ENCODE measurements at regions not wholly inside any gene's neighbourhood (a gene's known extent, or its start where the extent isn't known, plus 50 kb on each side); places are given as distances from the start of the nearest gene placed in this dataset.

GRCh38 chr1:192010406-192010805 lies 147.9 kb upstream of the RGS18 start:
- TF ChIP-seq, protein P1, sequence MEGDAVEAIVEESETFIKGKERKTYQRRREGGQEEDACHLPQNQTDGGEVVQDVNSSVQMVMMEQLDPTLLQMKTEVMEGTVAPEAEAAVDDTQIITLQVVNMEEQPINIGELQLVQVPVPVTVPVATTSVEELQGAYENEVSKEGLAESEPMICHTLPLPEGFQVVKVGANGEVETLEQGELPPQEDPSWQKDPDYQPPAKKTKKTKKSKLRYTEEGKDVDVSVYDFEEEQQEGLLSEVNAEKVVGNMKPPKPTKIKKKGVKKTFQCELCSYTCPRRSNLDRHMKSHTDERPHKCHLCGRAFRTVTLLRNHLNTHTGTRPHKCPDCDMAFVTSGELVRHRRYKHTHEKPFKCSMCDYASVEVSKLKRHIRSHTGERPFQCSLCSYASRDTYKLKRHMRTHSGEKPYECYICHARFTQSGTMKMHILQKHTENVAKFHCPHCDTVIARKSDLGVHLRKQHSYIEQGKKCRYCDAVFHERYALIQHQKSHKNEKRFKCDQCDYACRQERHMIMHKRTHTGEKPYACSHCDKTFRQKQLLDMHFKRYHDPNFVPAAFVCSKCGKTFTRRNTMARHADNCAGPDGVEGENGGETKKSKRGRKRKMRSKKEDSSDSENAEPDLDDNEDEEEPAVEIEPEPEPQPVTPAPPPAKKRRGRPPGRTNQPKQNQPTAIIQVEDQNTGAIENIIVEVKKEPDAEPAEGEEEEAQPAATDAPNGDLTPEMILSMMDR (IDR thresholded peaks at IDR 0.05; ENCODE audit: low read depth, low read length, poor library complexity, severe bottlenecking): no peak
- Histone ChIP-seq H3K9me3 (ENCODE audit: control insufficient read depth, insufficient read depth, low read length) (no peaks in the 10 kb centered on the region), H3K27me3 (ENCODE audit: control insufficient read depth, low read length) (no peaks in the 10 kb centered on the region), H3K36me3 (ENCODE audit: control insufficient read depth, low read length) (no peaks in the 10 kb centered on the region), H3K27ac (ENCODE audit: low read depth, low read length) (no peak overlapping the region), H3K4me3 (ENCODE audit: low read length) (no peak overlapping the region), H3F3A (ENCODE audit: control insufficient read depth, insufficient read depth) (no peaks in the 10 kb centered on the region), H3K4me1 (ENCODE audit: control insufficient read depth, low read length) (no peaks in the 10 kb centered on the region), H3K79me2 (ENCODE audit: control insufficient read depth, low read length) (no peaks in the 10 kb centered on the region), H4K20me1 (ENCODE audit: control insufficient read depth, insufficient read depth, low read depth, low read length) (no peaks in the 10 kb centered on the region), H3K9me2 (replicated peaks; ENCODE audit: control insufficient read depth, low read length) (no peaks in the 10 kb centered on the region), H3K4me2 (ENCODE audit: low read length) (no peak overlapping the region)

GRCh38 chr1:192011525-192011924 lies 146.7 kb upstream of the RGS18 start:
- no peaks in the 10 kb centered on the region for H3K4me1 ChIP-seq (ENCODE audit: control insufficient read depth, low read length)
- H3K27me3 ChIP-seq (ENCODE audit: control insufficient read depth, low read length): no peaks in the 10 kb centered on the region
- no peak for TF ChIP-seq EZH2phosphoT487 (IDR thresholded peaks at IDR 0.05; ENCODE audit: borderline replicate concordance, low read length)
- H3K36me3 ChIP-seq (ENCODE audit: control insufficient read depth, low read length): no peaks in the 10 kb centered on the region
- H3K9me3 ChIP-seq (ENCODE audit: control insufficient read depth, insufficient read depth, low read length): no peaks in the 10 kb centered on the region
- H3K4me2 ChIP-seq (ENCODE audit: low read length): no peak overlapping the region
- no peak overlapping the region for H3K27ac ChIP-seq (ENCODE audit: low read depth, low read length)
- H4K20me1 ChIP-seq (ENCODE audit: control insufficient read depth, insufficient read depth, low read depth, low read length): no peaks in the 10 kb centered on the region
- no peak overlapping the region for H3K4me3 ChIP-seq (ENCODE audit: low read length)
- no peaks in the 10 kb centered on the region for H3F3A ChIP-seq (ENCODE audit: control insufficient read depth, insufficient read depth)
- no peaks in the 10 kb centered on the region for H3K79me2 ChIP-seq (ENCODE audit: control insufficient read depth, low read length)
- no peaks in the 10 kb centered on the region for H3K9me2 ChIP-seq (replicated peaks; ENCODE audit: control insufficient read depth, low read length)

DNA sequence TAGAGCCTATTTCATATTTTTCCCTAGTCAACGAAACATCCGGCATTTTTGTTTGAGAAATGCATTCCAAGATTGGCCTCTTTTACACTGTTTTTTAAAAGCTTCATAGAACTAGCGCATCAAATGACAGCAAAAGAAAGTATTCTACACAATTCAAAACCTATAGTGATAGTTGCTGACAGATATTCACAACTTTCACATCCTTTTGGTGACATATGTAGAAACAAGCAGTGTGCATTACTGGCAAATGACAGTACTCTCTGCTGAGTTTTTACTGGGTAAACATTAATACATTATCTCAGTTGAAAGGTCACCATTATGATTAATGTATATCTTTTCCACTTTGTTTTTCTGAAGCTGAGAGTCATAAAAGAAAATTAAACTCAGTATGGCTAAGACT lies 135.4 kb upstream of the RGS18 start:
- Histone ChIP-seq H3K79me2 (ENCODE audit: control insufficient read depth, low read length) (no peaks in the 10 kb centered on the region), H3K9me3 (ENCODE audit: control insufficient read depth, insufficient read depth, low read length) (no peaks in the 10 kb centered on the region), H4K20me1 (ENCODE audit: control insufficient read depth, insufficient read depth, low read depth, low read length) (no peaks in the 10 kb centered on the region), H3F3A (ENCODE audit: control insufficient read depth, insufficient read depth) (no peaks in the 10 kb centered on the region), H3K36me3 (ENCODE audit: control insufficient read depth, low read length) (no peaks in the 10 kb centered on the region), H3K9me2 (replicated peaks; ENCODE audit: control insufficient read depth, low read length) (no peaks in the 10 kb centered on the region), H3K4me3 (ENCODE audit: low read length) (no peak overlapping the region), H3K4me2 (ENCODE audit: low read length) (no peak overlapping the region), H3K27ac (ENCODE audit: low read depth, low read length) (no peak overlapping the region), H3K27me3 (ENCODE audit: control insufficient read depth, low read length) (no peaks in the 10 kb centered on the region), H3K4me1 (ENCODE audit: control insufficient read depth, low read length) (no peaks in the 10 kb centered on the region)
- TF ChIP-seq EZH2phosphoT487 (IDR thresholded peaks at IDR 0.05; ENCODE audit: borderline replicate concordance, low read length): no peak
- TF ChIP-seq, protein P1 (IDR thresholded peaks at IDR 0.05; ENCODE audit: low read depth, low read length, poor library complexity, severe bottlenecking): no peak

DNA sequence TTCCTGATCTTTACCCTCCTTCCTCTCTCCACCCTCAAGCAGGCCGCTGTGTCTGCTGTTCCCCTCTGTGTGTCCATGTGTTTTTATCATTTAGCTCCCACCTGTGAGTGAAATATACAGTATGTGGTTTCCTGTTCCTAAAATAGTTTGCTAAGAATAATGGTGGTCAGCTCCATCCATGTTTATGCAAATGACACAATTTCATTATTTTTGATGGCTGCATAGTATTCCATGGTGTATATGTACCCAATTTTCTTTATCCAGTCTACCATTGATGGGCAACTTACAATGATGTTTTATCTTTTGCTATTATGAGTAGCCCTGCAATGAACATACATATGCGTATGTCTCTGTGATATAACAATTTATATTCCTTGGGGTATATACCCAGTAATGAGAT lies 133.4 kb upstream of the RGS18 start:
- H3K4me2 ChIP-seq (ENCODE audit: low read length): no peak overlapping the region
- H3K4me1 ChIP-seq (ENCODE audit: control insufficient read depth, low read length): no peaks in the 10 kb centered on the region
- no peak overlapping the region for H3K27ac ChIP-seq (ENCODE audit: low read depth, low read length)
- no peaks in the 10 kb centered on the region for H3F3A ChIP-seq (ENCODE audit: control insufficient read depth, insufficient read depth)
- H3K36me3 ChIP-seq (ENCODE audit: control insufficient read depth, low read length): no peaks in the 10 kb centered on the region
- no peaks in the 10 kb centered on the region for H4K20me1 ChIP-seq (ENCODE audit: control insufficient read depth, insufficient read depth, low read depth, low read length)
- TF ChIP-seq EZH2phosphoT487 (IDR thresholded peaks at IDR 0.05; ENCODE audit: borderline replicate concordance, low read length): no peak
- TF ChIP-seq, protein P1 (IDR thresholded peaks at IDR 0.05; ENCODE audit: low read depth, low read length, poor library complexity, severe bottlenecking): no peak
- no peaks in the 10 kb centered on the region for H3K9me3 ChIP-seq (ENCODE audit: control insufficient read depth, insufficient read depth, low read length)
- H3K27me3 ChIP-seq (ENCODE audit: control insufficient read depth, low read length): no peaks in the 10 kb centered on the region
- no peaks in the 10 kb centered on the region for H3K79me2 ChIP-seq (ENCODE audit: control insufficient read depth, low read length)
- H3K9me2 ChIP-seq (replicated peaks; ENCODE audit: control insufficient read depth, low read length): no peaks in the 10 kb centered on the region
- H3K4me3 ChIP-seq (ENCODE audit: low read length): no peak overlapping the region
